Mucosa of gallbladder (tissue), 1 donor: ENCODE measurements at regions not wholly inside any gene's neighbourhood (a gene's known extent, or its start where the extent isn't known, plus 50 kb on each side); places are given as distances from the start of the nearest gene placed in this dataset.

Experiments
- DNase-seq: peaks from one replicate; pipeline ENCODE4 v3.0.0-alpha.2; 2020; ENCODE audit warnings: low spot score
- donor health status: DM: no; HTN: no; CAD: no.

DNA sequence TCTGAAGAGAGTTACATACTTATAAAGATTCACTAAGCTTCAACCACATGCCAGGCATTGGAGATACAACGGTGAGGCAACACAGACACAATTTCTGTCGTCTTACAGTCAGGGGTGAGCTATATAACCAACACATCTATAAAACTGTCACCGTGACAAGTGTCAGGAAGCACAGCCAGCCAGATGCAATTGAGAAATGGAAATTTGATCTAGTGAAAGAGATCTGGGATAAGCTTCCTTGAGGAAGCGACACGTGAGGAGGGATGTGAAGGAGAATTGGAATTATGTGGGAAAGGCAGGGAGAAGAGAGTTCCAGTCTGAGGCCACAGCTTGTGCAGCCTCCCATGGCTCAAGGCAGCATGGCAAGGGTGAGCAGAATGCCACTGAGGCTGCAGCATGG, 50.9 kb upstream of the ZNF354B start:
- no peak for DNase-seq

DNA sequence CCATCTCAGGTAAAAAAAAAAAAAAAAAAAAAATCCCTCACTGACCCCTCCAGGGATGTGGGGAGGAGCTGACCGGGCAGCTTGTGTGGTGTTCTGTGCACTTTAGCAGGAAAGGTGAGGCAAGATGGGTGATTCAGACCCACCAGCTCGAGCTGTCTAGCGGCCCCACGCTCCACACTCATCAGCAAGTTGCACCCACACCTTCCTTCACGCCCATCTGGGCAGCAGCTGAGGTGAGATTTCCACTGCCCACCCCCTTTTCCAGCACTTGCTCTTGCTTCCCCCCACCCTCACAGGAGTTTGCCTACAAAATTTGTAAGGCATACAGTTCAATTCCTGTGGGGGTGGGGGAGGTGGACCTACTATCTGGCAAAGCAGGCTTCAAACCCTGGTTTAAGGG, 58.7 kb upstream of the ZNF354B start:
- no peak for DNase-seq

DNA sequence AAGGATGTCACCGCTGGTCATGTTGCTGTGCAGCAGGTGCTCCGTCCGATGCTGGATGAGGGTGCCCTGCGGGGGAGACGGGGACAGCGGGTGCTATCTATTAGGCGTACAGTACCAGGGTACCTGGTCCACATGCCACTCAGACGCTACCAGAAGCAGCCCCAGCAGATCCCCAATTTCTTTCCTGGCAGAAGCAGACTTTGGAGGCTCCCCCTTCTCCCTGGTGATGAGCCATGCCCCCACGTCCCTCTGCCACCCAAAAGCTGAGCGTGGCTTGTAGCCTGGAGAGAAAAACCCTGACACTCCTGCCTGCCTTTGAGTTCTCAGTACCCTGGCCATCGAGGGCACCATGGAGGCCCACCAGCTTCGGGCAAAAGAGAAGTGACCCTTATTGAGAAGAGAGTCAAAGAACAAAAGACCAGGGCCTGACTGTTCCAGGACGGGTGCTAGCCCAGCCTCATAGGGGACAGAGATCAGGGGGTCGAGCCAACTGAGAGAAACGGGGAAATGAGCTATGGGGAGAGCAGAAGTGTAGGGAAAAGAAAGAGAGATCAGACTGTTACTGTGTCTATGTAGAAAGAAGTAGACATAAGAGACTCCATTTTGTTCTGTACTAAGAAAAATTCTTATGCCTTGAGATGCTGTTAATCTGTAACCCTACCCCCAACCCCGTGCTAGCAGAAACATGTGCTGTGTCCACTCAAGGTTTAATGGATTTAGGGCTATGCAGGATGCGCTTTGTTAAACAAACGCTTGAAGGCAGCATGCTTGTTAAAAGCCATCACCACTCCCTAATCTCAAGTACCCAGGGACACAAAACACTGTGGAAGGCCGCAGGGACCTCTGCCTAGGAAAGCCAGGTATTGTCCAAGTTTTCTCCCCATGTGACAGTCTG, 62.0 kb upstream of the ZNF354B start:
- no peak for DNase-seq

- no peak for DNase-seq
Observed at GRCh38 chr5:178797101-178797521, 62.6 kb upstream of the ZNF354B start.

DNA sequence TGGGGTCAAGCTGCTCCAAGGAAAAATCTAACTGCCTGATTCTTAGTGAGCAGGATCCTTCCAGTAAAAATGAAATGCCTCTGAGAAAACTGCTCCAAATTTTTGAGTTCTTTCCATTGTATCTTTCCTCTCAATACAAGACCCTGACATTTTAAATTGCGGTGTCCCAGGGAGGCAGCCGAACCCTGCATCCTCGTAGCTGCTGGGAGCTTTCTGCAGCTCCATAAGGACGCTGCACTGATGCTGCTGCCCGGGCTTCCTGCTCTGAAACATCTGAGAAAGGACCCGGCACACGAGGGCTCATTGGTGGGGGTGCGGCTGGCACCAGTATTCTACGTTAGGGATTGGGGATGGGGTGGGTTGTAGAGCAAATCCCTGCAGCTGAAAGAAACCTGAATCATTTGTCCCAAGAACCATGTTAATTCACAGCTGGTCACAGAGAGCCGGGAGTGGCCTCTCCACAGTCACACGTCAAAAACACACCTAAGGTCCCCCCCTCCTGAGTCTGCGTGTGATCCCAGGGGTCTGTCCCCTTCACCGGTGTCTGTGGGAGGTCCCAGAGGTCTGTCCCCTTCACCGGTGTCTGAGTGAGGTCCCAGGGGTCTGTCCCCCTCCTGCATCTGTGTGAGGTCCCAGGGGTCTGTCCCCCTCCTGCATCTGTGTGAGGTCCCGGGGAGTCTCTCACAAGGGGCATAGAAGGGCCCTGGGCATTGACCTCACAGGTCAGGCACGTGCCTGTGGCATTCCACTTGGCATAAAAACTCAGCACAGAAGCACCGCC, 63.4 kb upstream of the ZNF354B start:
- DNase-seq: no peak

DNA sequence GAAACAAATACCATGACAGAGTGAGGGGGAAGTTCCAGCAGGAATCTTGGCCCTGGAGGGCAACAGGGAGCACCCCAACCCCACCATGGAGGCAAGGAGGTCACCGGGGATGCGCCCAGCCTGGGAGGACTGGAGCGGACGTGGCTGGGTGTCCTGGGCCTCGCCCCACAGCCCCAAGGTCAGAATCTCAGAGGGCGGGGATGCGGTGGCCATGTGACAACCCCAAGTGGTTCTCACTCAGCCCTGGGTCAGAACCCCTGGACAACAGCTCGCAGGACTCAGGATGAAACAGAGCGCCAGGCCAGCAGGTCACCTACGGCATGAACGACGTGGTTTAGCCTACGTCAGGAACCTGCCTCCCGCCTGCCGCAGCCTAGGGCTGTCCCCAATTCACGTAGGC, 64.0 kb upstream of the ZNF354A start:
- DNase-seq: no peak

DNA sequence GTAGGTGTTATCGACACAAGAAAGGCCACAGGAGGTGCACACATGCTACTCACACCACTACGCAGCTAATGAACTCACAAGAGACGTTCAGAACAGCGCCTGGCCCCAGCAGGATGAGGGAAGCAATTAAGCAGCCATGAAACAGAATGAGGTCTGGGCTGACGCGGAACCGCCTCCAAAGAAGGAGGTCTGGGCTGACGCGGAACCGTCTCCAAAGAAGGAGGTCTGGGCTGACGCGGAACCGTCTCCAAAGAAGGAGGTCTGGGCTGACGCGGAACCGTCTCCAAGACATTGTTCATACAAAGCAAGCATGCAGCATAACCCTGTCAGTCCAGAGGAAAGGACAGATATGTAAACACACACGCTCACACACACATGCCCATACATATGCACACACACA, 63.2 kb upstream of the ZNF354A start:
- no peak for DNase-seq

- no peak for DNase-seq
Observed at GRCh38 chr5:178793151-178793550, 62.7 kb upstream of the ZNF354A start.

DNA sequence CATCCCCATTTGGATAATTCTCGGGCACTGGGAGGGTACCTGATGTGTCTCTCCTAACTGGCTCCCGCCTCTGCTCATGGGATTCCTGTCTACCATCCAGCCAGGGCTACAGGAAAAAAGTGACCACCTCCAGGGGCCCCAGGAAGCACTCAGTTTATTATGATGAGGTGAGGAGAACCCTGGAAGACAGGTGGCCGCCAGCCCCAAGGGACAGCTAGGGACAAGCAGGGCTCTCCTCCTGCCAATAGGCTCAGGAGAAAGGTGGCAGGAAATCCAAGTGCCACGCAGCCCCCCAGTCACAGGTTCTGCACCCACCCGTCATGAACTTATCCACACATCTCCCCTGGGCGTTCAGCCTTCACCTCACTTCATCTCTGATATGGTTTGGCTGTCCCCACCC, 61.5 kb upstream of the ZNF354A start:
- no peak for DNase-seq

GRCh38 chr5:178790371-178790770, 59.9 kb upstream of the ZNF354A start:
- DNase-seq: no peak

- no peak for DNase-seq
Observed at GRCh38 chr5:178788381-178789085, 58.1 kb upstream of the ZNF354A start.

- DNase-seq: no peak
Observed at GRCh38 chr5:178787889-178788288, 57.4 kb upstream of the ZNF354A start.

DNA sequence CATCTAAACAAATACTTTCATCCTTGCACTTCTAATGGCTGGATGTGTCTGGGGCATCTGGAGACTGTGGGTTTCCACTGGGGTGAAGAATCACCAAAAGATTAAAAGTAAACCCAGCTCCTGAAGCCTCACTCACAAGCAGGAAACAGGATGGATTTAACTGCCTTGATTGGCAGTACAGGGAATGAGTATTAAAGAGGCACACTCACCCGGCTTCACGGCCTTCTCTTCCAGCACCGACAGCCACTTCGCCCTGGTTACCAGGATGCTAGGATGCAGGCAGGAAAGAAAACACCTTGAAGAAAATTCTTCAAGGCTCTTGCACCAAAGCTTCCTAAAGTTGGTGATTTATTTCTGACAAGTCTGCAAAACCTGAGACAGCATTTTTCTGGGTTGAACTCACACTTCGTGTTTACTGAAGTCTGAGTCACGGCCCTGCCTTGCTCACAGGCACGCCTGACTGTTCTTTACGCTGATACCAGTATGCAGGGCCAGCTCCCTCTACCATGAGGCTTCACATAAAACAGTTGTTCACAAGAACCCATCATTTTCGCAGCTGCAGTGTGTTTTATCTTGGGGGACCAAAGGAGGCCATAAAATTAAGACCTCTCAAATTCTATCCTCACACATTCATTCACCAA, 56.5 kb upstream of the ZNF354A start:
- DNase-seq: peak; percentile 55

DNA sequence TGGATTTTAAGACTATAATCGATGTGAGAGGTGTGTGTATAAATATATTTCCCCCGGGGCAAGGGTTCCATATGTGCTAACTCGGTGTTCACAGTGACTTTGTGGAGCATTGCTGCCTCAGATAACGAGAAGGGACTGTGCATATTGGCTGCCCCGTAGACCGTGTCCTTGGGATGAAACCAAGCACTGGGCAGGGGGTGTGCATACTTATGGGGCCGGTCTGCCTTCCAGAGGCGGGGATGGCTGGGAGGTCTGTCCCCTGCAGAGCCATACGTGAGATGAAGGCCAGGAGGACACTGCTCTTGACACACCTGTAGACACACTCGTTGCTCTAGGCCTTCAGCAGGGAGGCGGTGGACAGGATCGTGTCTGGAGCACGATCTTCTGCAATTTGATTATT, 56.0 kb upstream of the ZNF354A start:
- no peak for DNase-seq

DNA sequence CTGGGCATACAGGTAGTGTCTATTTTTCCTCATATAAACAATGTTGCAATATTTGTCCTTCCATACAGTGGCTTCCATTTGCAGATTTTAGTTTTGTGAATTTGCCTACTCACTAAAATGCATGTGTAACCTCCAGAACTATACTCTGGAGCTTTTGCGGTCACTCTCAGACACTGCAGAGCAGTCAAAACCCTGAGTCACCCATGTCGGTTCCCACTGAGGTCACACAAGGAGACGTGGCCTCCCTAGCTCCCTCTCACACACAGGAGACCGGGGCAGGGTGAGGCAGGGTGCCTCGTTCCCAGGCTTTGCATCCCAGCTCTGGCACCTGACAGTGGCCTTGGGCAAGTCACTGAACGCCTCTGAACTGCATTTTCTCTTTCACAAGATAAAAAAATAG, 55.5 kb upstream of the ZNF354A start:
- DNase-seq: no peak

- DNase-seq: no peak
Observed at GRCh38 chr5:178784391-178784790, 53.9 kb upstream of the ZNF354A start.

GRCh38 chr5:178781936-178782335, 51.5 kb upstream of the ZNF354A start:
- no peak for DNase-seq

DNA sequence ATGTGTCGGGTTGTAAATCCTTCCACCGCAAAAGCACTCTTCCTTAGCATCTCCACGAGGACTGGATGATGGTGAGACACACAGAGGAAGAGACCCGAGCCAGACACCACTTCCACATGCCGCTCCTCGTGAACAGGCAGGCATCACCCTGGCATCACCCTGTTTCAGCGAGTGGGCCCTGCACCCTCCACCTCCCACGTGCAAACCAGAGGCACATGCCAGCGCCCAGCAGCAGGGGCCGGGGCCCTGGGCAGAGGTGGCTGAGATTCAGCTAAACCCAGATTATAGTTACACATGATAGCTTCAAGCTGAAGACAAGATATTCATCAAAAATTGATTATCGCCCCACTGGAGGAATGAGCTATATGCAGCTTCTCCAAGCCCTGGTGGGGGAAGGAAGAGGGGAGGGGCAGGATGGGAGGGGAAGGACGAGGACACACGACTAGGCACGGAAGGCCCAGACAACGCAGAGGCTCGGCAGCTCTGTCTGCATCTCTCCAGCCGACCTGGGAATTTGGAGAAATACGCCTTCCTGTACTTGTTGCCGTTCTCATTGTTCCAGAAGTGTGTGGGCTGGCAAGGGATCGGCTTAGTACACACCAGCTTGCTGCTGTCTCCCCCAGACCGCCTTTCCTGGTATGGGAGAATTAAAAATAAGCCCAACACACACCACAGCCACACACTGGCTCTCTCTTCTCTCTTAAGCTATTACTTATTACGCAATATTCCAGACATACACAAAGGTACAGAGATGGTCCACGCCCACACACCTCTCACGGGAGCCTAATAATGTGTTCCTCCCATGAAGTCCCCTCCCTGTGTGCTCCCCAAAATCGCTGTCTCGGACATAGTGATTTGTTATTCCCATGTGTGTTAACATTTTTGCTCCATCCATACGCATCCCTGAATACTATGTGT, 50.4 kb upstream of the ZNF354A start:
- DNase-seq: no peak
